ENCODE measurements at regions not wholly inside any gene's neighbourhood (a gene's known extent, or its start where the extent isn't known, plus 50 kb on each side); places are given as distances from the start of the nearest gene placed in this dataset.

DNA sequence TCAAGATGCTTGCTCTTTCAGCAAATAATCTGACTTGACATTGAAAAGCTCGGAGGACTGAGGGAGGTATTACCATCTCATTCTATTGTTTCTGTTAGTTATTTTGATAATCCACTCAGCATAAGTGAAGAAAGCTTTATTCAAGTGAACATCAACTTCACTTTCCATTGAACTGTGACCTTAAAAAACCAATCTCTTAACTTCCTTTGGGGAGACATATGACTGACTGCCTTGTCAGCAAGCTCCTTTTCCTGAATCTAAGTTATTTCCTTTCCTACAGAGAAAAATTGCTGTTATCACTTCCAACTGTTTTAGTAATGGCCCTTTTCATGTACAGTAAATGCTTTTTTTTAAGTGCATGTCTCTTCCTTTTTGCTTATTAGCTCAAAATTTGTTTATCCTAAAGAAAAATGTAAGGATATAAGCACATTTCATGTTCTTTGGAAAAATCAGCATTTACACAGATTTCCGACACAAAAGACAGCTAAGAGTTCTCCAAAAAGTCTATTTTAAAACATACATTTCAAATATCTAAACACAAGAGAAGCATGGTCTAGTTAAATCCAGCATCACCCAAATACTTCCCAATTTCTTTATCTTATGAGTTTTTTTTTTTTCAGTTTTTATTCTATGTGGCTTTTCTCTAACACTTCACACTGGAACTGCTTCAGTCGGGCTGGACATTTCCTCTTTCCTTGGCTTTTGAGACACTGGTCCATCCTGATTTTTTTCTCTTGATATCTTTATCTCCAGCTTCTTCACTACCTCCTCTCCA lies 117.9 kb upstream of the DAB2 start:
- TF ChIP-seq, protein P1, sequence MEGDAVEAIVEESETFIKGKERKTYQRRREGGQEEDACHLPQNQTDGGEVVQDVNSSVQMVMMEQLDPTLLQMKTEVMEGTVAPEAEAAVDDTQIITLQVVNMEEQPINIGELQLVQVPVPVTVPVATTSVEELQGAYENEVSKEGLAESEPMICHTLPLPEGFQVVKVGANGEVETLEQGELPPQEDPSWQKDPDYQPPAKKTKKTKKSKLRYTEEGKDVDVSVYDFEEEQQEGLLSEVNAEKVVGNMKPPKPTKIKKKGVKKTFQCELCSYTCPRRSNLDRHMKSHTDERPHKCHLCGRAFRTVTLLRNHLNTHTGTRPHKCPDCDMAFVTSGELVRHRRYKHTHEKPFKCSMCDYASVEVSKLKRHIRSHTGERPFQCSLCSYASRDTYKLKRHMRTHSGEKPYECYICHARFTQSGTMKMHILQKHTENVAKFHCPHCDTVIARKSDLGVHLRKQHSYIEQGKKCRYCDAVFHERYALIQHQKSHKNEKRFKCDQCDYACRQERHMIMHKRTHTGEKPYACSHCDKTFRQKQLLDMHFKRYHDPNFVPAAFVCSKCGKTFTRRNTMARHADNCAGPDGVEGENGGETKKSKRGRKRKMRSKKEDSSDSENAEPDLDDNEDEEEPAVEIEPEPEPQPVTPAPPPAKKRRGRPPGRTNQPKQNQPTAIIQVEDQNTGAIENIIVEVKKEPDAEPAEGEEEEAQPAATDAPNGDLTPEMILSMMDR (IDR thresholded peaks at IDR 0.05) = no peak
- TF ChIP-seq POLR2AphosphoS5 (IDR thresholded peaks at IDR 0.05) (no peak), POLR2A (IDR thresholded peaks at IDR 0.05) (no peak), EP300 (IDR thresholded peaks at IDR 0.05) (no peak)
